MCF 10A (cell line): ENCODE measurements at regions not wholly inside any gene's neighbourhood (a gene's known extent, or its start where the extent isn't known, plus 50 kb on each side); places are given as distances from the start of the nearest gene placed in this dataset.

Source experiments
- BruUV-seq: library from RNA; stranded (reverse); fragments of 400-500 nt; replicated peaks from 2 replicates; lab custom pipeline; 2021; lab: Mats Ljungman, UMichigan
- CTCF ChIA-PET: fragments of 300-600 bp; sonication (Branson Sonifier 250); formaldehyde crosslinking; extraction: SDS; loops from one replicate; lab custom pipeline; 2021; ENCODE audit warnings: antibody characterized with exemption, inconsistent platforms; lab: Yijun Ruan, JAX
- POLR2A ChIA-PET: fragments of 300-600, 350-650 bp; sonication (Branson Sonifier 250); formaldehyde crosslinking; extraction: SDS; loops from one replicate; lab custom pipeline; 2020; ENCODE audit warnings: antibody characterized with exemption, inconsistent platforms; lab: Yijun Ruan, JAX
- DNase-seq: peaks from one replicate; pipeline ENCODE4 v3.0.0-alpha.2; 2018; ENCODE audit not compliant: unreplicated experiment
- H3K27ac Mint-ChIP-seq: one replicate; pipeline ENCODE4 v1.8.0; 2022; ENCODE audit warnings: mild to moderate bottlenecking, low read depth, mixed read lengths; ENCODE audit not compliant: unreplicated experiment
- H3K27me3 Mint-ChIP-seq: one replicate; pipeline ENCODE4 v1.8.0; 2022; ENCODE audit warnings: mixed read lengths; ENCODE audit not compliant: insufficient read depth, unreplicated experiment
- H3K36me3 Mint-ChIP-seq: one replicate; pipeline ENCODE4 v1.8.0; 2022; ENCODE audit warnings: mild to moderate bottlenecking, moderate library complexity, mixed read lengths; ENCODE audit not compliant: insufficient read depth, unreplicated experiment
- H3K4me1 Mint-ChIP-seq: one replicate; pipeline ENCODE4 v1.8.0; 2022; ENCODE audit warnings: mixed read lengths; ENCODE audit not compliant: insufficient read depth, unreplicated experiment
- H3K4me3 Mint-ChIP-seq: one replicate; pipeline ENCODE4 v1.8.0; 2022; ENCODE audit warnings: mild to moderate bottlenecking, moderate library complexity, mixed read lengths; ENCODE audit not compliant: unreplicated experiment
- H3K9me3 Mint-ChIP-seq: one replicate; pipeline ENCODE4 v1.8.0; 2022; ENCODE audit warnings: mixed read lengths; ENCODE audit not compliant: unreplicated experiment
- CTCF ChIP-seq: fragments of 200-600 bp; IDR thresholded peaks from one replicate; pipeline ENCODE4 v1.8.0; 2022; ENCODE audit warnings: antibody characterized with exemption, mild to moderate bottlenecking; ENCODE audit not compliant: unreplicated experiment
- intact Hi-C: fragments of 100-400 bp; cut with micrococcal nuclease; formaldehyde crosslinking; loops from 2 replicates; pipeline ENCODE4 v1.14.1; 2022

- no peak for DNase-seq
- Mint-ChIP-seq H3K27me3 (no peaks in the 10 kb centered on the region), H3K9me3 (peaks cover 7% of the 10 kb centered on the region), H3K36me3 (no peaks in the 10 kb centered on the region), H3K4me3 (no peak overlapping the region), H3K27ac (no peak overlapping the region), H3K4me1 (peaks cover 7% of the 10 kb centered on the region)
- intact Hi-C loops, result no loop called here
- ChIA-PET CTCF (no interaction called here), POLR2A (interaction anchor here (0.7 kb wide), 1 partner anchor 24 kb away, joined by 4 read pairs; no protein-coding TSS in a partner anchor)
- no TSS peak for BruUV-seq
- TF ChIP-seq CTCF, result no peak
These were observed 57.7 kb upstream of the CTNNB1 start for GRCh38 chr3:41141433-41142167.

- intact Hi-C loops, result no loop called here
These were observed 55.8 kb upstream of the CTNNB1 start for GRCh38 chr3:41143421-41144031.

DNA sequence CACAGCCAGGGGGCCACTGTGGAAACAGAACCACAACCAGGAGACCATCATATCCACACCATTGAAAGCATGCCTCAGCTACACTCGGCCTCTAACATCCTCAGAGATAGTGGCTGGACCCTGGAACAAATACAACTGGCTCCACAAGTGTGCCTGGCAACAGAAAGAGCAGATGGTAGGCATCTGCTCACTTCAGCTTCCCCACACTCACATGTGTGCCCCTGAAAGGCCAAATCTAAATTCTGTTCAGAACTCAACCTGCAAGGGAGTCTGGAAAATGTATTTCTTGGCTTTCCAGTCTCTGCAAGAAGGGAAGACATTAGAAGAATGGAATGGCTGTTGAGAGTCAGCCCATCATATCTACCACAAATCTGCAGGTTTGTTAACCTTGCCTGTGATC is 54.7 kb upstream of the CTNNB1 start:
- TF ChIP-seq CTCF, result no peak
- peaks cover 12% of the 10 kb centered on the region for H3K9me3 Mint-ChIP-seq
- no peak overlapping the region for H3K4me3 Mint-ChIP-seq
- no peak for DNase-seq
- H3K27me3 Mint-ChIP-seq, result no peaks in the 10 kb centered on the region
- H3K4me1 Mint-ChIP-seq, result no peaks in the 10 kb centered on the region
- no peak overlapping the region for H3K27ac Mint-ChIP-seq
- intact Hi-C loops, result no loop called here
- no peaks in the 10 kb centered on the region for H3K36me3 Mint-ChIP-seq
- ChIA-PET POLR2A (no interaction called here), CTCF (interaction anchor here (0.6 kb wide), 1 partner anchor 32 kb away, joined by 3 read pairs; no protein-coding TSS in a partner anchor)
- no TSS peak for BruUV-seq

More at GRCh38 chr3:41143421-41144031, 55.8 kb upstream of the CTNNB1 start:
- ChIA-PET CTCF (no interaction called here), POLR2A (no interaction called here)
- peaks cover 12% of the 10 kb centered on the region for H3K9me3 Mint-ChIP-seq
- DNase-seq, result no peak
- no peaks in the 10 kb centered on the region for H3K27me3 Mint-ChIP-seq
- H3K4me3 Mint-ChIP-seq, result no peak overlapping the region
- BruUV-seq, result no TSS peak
- H3K27ac Mint-ChIP-seq, result no peak overlapping the region
- TF ChIP-seq CTCF, result no peak
- no peaks in the 10 kb centered on the region for H3K4me1 Mint-ChIP-seq
- no peaks in the 10 kb centered on the region for H3K36me3 Mint-ChIP-seq

DNA sequence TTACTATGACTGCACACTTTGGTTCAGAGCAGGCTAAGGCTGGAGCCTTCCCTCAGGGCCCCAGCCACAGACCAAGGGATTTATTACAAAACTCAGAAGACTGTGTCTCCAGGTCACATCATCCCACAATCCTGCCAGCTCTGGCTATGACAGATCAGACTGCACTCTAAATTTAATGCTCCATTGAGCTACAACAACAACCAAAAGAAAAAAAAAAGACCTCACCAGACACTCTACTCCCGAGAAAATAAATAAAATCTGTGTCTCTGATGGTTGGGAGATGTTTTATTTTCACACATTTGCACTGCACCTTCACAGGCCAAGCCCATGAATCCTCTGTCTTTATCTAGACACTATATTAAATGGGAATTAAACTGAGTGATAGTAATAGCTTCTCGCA is 50.8 kb upstream of the CTNNB1 start:
- no peak overlapping the region for H3K27ac Mint-ChIP-seq
- ChIA-PET POLR2A (no interaction called here), CTCF (interaction anchor here (2.4 kb wide), 1 partner anchor 9 kb away, joined by 11 read pairs; no protein-coding TSS in a partner anchor)

More for the DNA sequence above, 50.8 kb upstream of the CTNNB1 start:
- H3K9me3 Mint-ChIP-seq, result peaks cover 12% of the 10 kb centered on the region
- H3K36me3 Mint-ChIP-seq, result no peaks in the 10 kb centered on the region
- no peak for DNase-seq
- H3K4me3 Mint-ChIP-seq, result no peak overlapping the region
- no peaks in the 10 kb centered on the region for H3K4me1 Mint-ChIP-seq
- intact Hi-C loops, result no loop called here
- no peaks in the 10 kb centered on the region for H3K27me3 Mint-ChIP-seq
- BruUV-seq, result no TSS peak
- TF ChIP-seq CTCF, result no peak
